Natural killer cell (primary cell): ENCODE measurements at regions not wholly inside any gene's neighbourhood (a gene's known extent, or its start where the extent isn't known, plus 50 kb on each side); places are given as distances from the start of the nearest gene placed in this dataset.

Experiments used
- ATAC-seq, 3 donors: fragments of 150-1000 bp in 2 of 3; fragments of 200-7000 bp in 1 of 3; cut with Tn5 transposase; 1 replicate in 1 of 3; 2 replicates in 2 of 3; pipeline ENCODE4 v1.10.0; 2021; ENCODE audit warnings: mild to moderate bottlenecking in 2 of 3, moderate library complexity in 2 of 3
- DNase-seq, 2 donors: peaks; one replicate each; pipeline versions ENCODE4 v3.0.0 to v3.0.0-alpha.2; 2013 to 2021; ENCODE audit warnings: mixed read lengths in 1 of 2
- H3K27ac ChIP-seq: one replicate; pipeline ENCODE4 v1.5.1; 2013; ENCODE audit warnings: mild to moderate bottlenecking, low read length
- H3K27me3 ChIP-seq: one replicate; pipeline ENCODE4 v1.6.1; 2013; ENCODE audit warnings: low read length; ENCODE audit not compliant: control insufficient read depth, insufficient read depth
- H3K36me3 ChIP-seq: one replicate; pipeline ENCODE4 v1.6.1; 2013; ENCODE audit warnings: low read length; ENCODE audit not compliant: control insufficient read depth, insufficient read depth
- H3K4me1 ChIP-seq: one replicate; pipeline ENCODE4 v1.6.1; 2013; ENCODE audit warnings: low read length; ENCODE audit not compliant: control insufficient read depth, insufficient read depth
- H3K4me3 ChIP-seq: one replicate; pipeline ENCODE4 v1.5.1; 2013; ENCODE audit warnings: low read length
- H3K9me3 ChIP-seq: one replicate; pipeline ENCODE4 v1.6.1; 2013; ENCODE audit warnings: low read length; ENCODE audit not compliant: control insufficient read depth, insufficient read depth
- H3K27ac Mint-ChIP-seq, 2 donors: one replicate each; pipeline ENCODE4 v1.8.0; 2022; ENCODE audit warnings: mild to moderate bottlenecking in 2 of 2, mixed read lengths in 2 of 2, moderate library complexity in 1 of 2
- H3K27me3 Mint-ChIP-seq, 2 donors: one replicate each; pipeline ENCODE4 v1.8.0; 2022; ENCODE audit warnings: low read depth in 2 of 2, mixed read lengths in 2 of 2
- H3K36me3 Mint-ChIP-seq: one replicate; pipeline ENCODE4 v1.8.0; 2022; ENCODE audit warnings: mixed read lengths
- H3K4me1 Mint-ChIP-seq, 2 donors: one replicate each; pipeline ENCODE4 v1.8.0; 2022; ENCODE audit warnings: mixed read lengths in 2 of 2
- H3K4me3 Mint-ChIP-seq: one replicate; pipeline ENCODE4 v1.8.0; 2022; ENCODE audit warnings: mild to moderate bottlenecking, moderate library complexity, mixed read lengths
- H3K9me3 Mint-ChIP-seq, 2 donors: one replicate each; pipeline ENCODE4 v1.8.0; 2022; ENCODE audit warnings: mixed read lengths in 2 of 2
- CTCF ChIP-seq: fragments of 200-600 bp; IDR thresholded peaks from one replicate; pipeline ENCODE4 v1.8.0; 2022; ENCODE audit warnings: antibody characterized with exemption
- WGBS: methylation state at CpG from one replicate; pipeline ENCODE4 v1.1.7; 2013; ENCODE audit warnings: missing lambda C conversion rate; ENCODE audit not compliant: insufficient coverage; 5-methylcytosine and 5-hydroxymethylcytosine counted together
- intact Hi-C: fragments of 100-400 bp; cut with micrococcal nuclease; formaldehyde crosslinking; loops from one replicate; pipeline ENCODE4 v1.14.2; 2022

DNA sequence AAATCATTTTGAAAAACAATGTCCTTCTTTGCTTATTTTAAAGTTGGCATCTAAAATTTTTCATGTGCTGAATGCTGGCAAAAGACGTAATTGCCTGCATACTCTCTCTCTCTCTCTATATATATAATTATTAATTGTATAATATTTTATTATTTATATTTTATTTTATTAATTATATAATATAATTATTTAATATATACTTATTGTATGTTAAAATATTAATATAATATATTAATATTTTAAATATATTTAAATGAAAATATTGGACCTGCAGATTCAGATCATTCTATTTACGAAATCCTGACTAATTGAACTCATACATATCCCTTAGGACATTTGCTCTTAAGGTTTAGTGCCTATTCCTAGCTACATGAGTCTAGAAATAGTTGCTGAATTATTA is 144.7 kb upstream of the VCX start:
- H3K27me3 Mint-ChIP-seq: no peaks in the 10 kb centered on the region
- Histone ChIP-seq H3K36me3 (no peaks in the 10 kb centered on the region), H3K27ac (no peak overlapping the region), H3K4me1 (no peaks in the 10 kb centered on the region), H3K9me3 (no peaks in the 10 kb centered on the region), H3K4me3 (no peak overlapping the region), H3K27me3 (no peaks in the 10 kb centered on the region)
- ATAC-seq (no peak), DNase-seq (no peak)
- no CpG with 5 or more reads among the region's 2 CpGs for WGBS
- no peak overlapping the region for H3K4me3 Mint-ChIP-seq
- no peak for TF ChIP-seq CTCF
- no peaks in the 10 kb centered on the region for H3K36me3 Mint-ChIP-seq
- H3K27ac Mint-ChIP-seq: no peak overlapping the region
- H3K9me3 Mint-ChIP-seq: peaks cover 12 to 20% of the 10 kb centered on the region in 2 donors
- H3K4me1 Mint-ChIP-seq: no peaks in the 10 kb centered on the region
- intact Hi-C loops: no loop called here

- no peak for ATAC-seq
- no peak overlapping the region for H3K27ac Mint-ChIP-seq
- Histone ChIP-seq H3K36me3 (no peaks in the 10 kb centered on the region), H3K9me3 (no peaks in the 10 kb centered on the region), H3K27me3 (no peaks in the 10 kb centered on the region), H3K4me3 (no peak overlapping the region), H3K4me1 (no peaks in the 10 kb centered on the region), H3K27ac (no peak overlapping the region)
- no peaks in the 10 kb centered on the region for H3K36me3 Mint-ChIP-seq
- no peak for TF ChIP-seq CTCF
- no peak for DNase-seq
- 57% methylated on average over 8 of the region's 8 CpGs for WGBS
- no peaks in the 10 kb centered on the region for H3K27me3 Mint-ChIP-seq
- intact Hi-C loops: no loop called here
- peaks cover 6 to 10% of the 10 kb centered on the region in 2 donors for H3K9me3 Mint-ChIP-seq
- no peaks in the 10 kb centered on the region for H3K4me1 Mint-ChIP-seq
- H3K4me3 Mint-ChIP-seq: no peak overlapping the region
Measured at GRCh38 chrX:7690842-7691241, 152.1 kb upstream of the VCX start.

- Histone ChIP-seq H3K4me3 (no peak overlapping the region), H3K27ac (no peak overlapping the region), H3K36me3 (no peaks in the 10 kb centered on the region), H3K4me1 (no peaks in the 10 kb centered on the region), H3K9me3 (no peaks in the 10 kb centered on the region), H3K27me3 (no peaks in the 10 kb centered on the region)
- intact Hi-C loops: no loop called here
- H3K9me3 Mint-ChIP-seq: peaks cover 6 to 10% of the 10 kb centered on the region in 2 donors
- no peaks in the 10 kb centered on the region for H3K27me3 Mint-ChIP-seq
- 100% methylated on average over 1 of the region's 4 CpGs for WGBS
- ATAC-seq: no peak
- no peak for DNase-seq
- H3K36me3 Mint-ChIP-seq: no peaks in the 10 kb centered on the region
- no peak for TF ChIP-seq CTCF
- no peaks in the 10 kb centered on the region for H3K4me1 Mint-ChIP-seq
- H3K27ac Mint-ChIP-seq: no peak overlapping the region
- no peak overlapping the region for H3K4me3 Mint-ChIP-seq
Measured at GRCh38 chrX:7689791-7690412, 153.1 kb upstream of the VCX start.

DNA sequence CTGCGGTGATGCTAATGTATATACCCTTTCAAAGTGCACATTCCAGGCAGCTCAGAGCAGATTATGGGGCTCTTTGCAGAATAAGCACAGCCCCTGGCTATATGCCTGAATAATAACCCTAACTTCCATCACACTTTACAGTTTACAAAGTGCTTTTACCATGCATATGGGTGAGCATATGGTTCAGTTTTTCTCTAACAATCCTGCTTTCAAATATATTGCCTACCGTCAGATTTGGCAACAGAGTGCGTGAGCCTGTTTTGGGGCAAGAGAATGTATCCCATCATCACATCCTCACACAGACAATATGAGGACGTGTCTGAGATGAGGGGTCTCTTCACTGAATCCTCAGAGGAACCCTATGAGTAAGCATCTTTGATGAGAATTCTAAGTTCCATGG is 162.8 kb upstream of the VCX start:
- Mint-ChIP-seq H3K4me1 (no peaks in the 10 kb centered on the region), H3K4me3 (no peak overlapping the region), H3K36me3 (no peaks in the 10 kb centered on the region), H3K9me3 (peaks cover 2% of the 10 kb centered on the region in 2 donors), H3K27me3 (no peaks in the 10 kb centered on the region), H3K27ac (no peak overlapping the region)
- intact Hi-C loops: no loop called here
- no peaks in the 10 kb centered on the region for H3K36me3 ChIP-seq
- H3K27ac ChIP-seq: no peak overlapping the region
- H3K4me1 ChIP-seq: no peaks in the 10 kb centered on the region
- ATAC-seq (no peak), DNase-seq (no peak)
- TF ChIP-seq CTCF: no peak
- WGBS: 92% methylated on average over 2 of the region's 4 CpGs
- H3K9me3 ChIP-seq: no peaks in the 10 kb centered on the region
- no peak overlapping the region for H3K4me3 ChIP-seq
- no peaks in the 10 kb centered on the region for H3K27me3 ChIP-seq
